ENCODE measurements at regions not wholly inside any gene's neighbourhood (a gene's known extent, or its start where the extent isn't known, plus 50 kb on each side); places are given as distances from the start of the nearest gene placed in this dataset.
A peak's percentile ranks its signal among the peaks of the same experiment; 100 is the strongest.

GRCh38 chr1:208616776-208617175, 372.6 kb upstream of the PLXNA2 start:
- intact Hi-C loops (cut with DNase I) = no loop called here
- Histone ChIP-seq H3K27me3 (ENCODE audit: control insufficient read depth, insufficient read depth) (no peaks in the 10 kb centered on the region), H3K4me3 (ENCODE audit: low read length) (no peak overlapping the region), H3K9me3 (ENCODE audit: control insufficient read depth, low read length) (no peaks in the 10 kb centered on the region), H3K27ac (ENCODE audit: low read length) (no peak overlapping the region), H3K4me1 (ENCODE audit: control insufficient read depth, insufficient read depth, low read length) (no peaks in the 10 kb centered on the region)
- DNase-seq (no peak), ATAC-seq (no peak)
- WGBS = 85% methylated on average over 3 of the region's 3 CpGs

DNA sequence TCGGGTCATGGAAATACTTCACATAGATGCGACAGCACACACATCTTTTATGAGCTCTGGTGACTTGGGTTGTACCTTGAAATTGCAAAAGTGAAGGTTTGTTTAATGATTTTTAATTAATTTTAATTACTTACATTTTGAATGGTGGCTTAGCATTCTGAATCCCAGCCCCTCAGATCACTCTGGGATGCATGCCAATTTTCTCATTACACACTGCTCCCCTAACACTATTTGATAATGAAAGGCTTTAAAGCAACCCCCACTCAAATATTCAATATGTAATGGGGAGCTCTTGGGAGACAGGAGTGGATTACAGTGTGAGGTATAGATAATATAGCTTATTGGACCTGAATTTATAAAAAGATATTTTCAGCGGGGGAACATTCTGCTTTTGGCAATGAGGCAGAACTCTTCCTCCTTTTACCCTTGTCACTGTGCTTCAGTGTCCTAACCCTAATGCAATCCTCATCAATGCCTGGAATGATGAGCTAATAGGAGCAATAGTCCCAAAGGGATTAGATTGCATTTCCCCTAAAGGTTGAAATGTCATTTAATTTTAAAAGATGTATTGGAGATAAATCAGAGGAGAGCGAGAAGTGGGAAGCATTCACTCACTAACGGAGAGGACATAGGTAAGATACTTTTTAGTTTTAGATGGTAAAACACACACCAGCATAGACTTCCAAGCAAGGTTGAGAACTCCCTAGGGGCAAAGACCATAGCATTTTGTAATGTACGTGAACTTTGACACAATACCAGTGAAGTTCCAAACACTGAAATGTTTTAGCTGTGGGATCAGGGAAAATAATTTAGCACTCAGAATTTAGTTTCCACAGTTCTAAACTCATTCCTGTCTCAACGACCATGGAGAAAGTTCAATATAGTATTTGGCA, 384.1 kb upstream of the PLXNA2 start:
- no peak overlapping the region for H3K4me3 ChIP-seq (ENCODE audit: low read length)
- no peaks in the 10 kb centered on the region for H3K27me3 ChIP-seq (ENCODE audit: control insufficient read depth, insufficient read depth)
- no peak overlapping the region for H3K27ac ChIP-seq (ENCODE audit: low read length)
- WGBS = 81% methylated on average over 7 of the region's 7 CpGs
- ATAC-seq = no peak
- DNase-seq = no peak
- H3K4me1 ChIP-seq (ENCODE audit: control insufficient read depth, insufficient read depth, low read length) = no peaks in the 10 kb centered on the region
- intact Hi-C loops (cut with DNase I) = no loop called here
- no peaks in the 10 kb centered on the region for H3K9me3 ChIP-seq (ENCODE audit: control insufficient read depth, low read length)

- intact Hi-C loops (cut with DNase I) = no loop called here
Observed at GRCh38 chr1:208631092-208631491, 386.9 kb upstream of the PLXNA2 start.

DNA sequence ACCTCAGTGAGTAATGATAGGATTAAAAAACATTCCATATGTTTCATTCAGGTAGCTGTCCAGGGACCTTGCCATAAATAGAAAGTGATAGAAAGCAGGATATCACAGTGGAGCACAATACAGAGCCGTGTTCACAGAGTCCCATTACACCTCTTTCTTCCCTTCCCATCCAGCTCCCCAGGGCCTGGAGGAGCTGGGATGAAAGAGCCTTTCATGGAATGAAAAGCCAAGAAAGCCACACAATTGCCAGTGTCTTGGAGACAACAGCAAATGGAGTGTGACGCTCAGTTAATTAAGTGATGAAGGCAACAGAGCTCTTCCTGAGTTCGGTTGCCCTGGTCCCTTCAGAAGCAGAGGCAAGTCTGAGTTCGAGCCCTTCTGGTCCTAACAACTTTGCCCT, 387.3 kb upstream of the PLXNA2 start:
- no peaks in the 10 kb centered on the region for H3K4me1 ChIP-seq (ENCODE audit: control insufficient read depth, insufficient read depth, low read length)
- intact Hi-C loops (cut with DNase I) = no loop called here
- no peak overlapping the region for H3K4me3 ChIP-seq (ENCODE audit: low read length)
- no peak for ATAC-seq
- H3K27ac ChIP-seq (ENCODE audit: low read length) = no peak overlapping the region
- H3K9me3 ChIP-seq (ENCODE audit: control insufficient read depth, low read length) = no peaks in the 10 kb centered on the region
- no peaks in the 10 kb centered on the region for H3K27me3 ChIP-seq (ENCODE audit: control insufficient read depth, insufficient read depth)
- DNase-seq = no peak
- 64% methylated on average over 4 of the region's 4 CpGs for WGBS

More at GRCh38 chr1:208631092-208631491, 386.9 kb upstream of the PLXNA2 start:
- DNase-seq (peak in 1 of 3 donors; percentile 45), ATAC-seq (no peak)
- Histone ChIP-seq H3K4me1 (ENCODE audit: control insufficient read depth, insufficient read depth, low read length) (no peaks in the 10 kb centered on the region), H3K27me3 (ENCODE audit: control insufficient read depth, insufficient read depth) (no peaks in the 10 kb centered on the region), H3K27ac (ENCODE audit: low read length) (no peak overlapping the region), H3K9me3 (ENCODE audit: control insufficient read depth, low read length) (no peaks in the 10 kb centered on the region), H3K4me3 (ENCODE audit: low read length) (no peak overlapping the region)
- WGBS = 58% methylated on average over 8 of the region's 8 CpGs

DNA sequence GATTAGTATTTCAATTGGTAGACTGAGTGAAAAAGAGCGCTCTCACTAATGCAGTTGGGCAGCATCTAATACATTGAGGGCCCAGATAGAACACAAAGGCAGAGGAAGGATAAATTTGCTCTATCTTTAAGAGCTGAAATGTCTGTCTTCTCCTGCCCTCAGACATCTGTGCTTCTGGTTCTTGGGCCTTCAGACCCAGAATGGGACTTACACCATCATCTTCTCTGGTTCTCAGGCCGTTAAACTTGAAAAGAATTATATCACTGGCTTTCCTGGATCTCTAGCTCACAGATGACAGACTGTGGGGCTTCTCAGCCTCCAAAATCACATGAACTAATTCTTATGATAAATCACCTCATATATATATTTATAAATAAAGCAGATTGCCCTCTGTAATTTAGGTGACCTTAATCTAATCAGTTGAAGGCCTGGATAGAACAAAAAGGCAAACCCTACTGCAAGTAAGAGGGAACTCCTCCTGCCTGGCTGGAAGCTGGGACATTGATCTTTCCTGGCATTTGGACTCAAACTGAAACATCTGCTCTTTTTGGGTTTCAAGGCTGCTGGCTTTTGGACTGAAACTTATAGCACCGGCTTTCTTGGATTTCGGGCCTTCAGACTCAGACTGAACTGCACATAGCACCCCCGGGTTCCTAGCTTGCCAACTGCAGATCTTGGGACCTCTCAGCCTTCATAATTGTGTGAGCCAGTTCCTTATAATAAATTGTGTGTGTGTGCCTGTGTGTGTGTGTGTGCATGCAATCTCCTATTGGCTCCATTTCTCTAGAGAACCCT, 390.4 kb upstream of the PLXNA2 start:
- intact Hi-C loops (cut with DNase I) = no loop called here
- WGBS = 80% methylated on average over 5 of the region's 5 CpGs
- no peak for ATAC-seq
- no peak for DNase-seq
- Histone ChIP-seq H3K4me3 (ENCODE audit: low read length) (no peak overlapping the region), H3K9me3 (ENCODE audit: control insufficient read depth, low read length) (no peaks in the 10 kb centered on the region), H3K4me1 (ENCODE audit: control insufficient read depth, insufficient read depth, low read length) (no peaks in the 10 kb centered on the region), H3K27me3 (ENCODE audit: control insufficient read depth, insufficient read depth) (no peaks in the 10 kb centered on the region), H3K27ac (ENCODE audit: low read length) (no peak overlapping the region)

- intact Hi-C loops (cut with DNase I) = no loop called here
- ATAC-seq = no peak
- Histone ChIP-seq H3K4me3 (ENCODE audit: low read length) (no peak overlapping the region), H3K27ac (ENCODE audit: low read length) (no peak overlapping the region), H3K4me1 (ENCODE audit: control insufficient read depth, insufficient read depth, low read length) (no peaks in the 10 kb centered on the region), H3K9me3 (ENCODE audit: control insufficient read depth, low read length) (no peaks in the 10 kb centered on the region), H3K27me3 (ENCODE audit: control insufficient read depth, insufficient read depth) (no peaks in the 10 kb centered on the region)
- no peak for DNase-seq
- 58% methylated on average over 3 of the region's 3 CpGs for WGBS
Observed at GRCh38 chr1:208637181-208637580, 393.0 kb upstream of the PLXNA2 start.

DNA sequence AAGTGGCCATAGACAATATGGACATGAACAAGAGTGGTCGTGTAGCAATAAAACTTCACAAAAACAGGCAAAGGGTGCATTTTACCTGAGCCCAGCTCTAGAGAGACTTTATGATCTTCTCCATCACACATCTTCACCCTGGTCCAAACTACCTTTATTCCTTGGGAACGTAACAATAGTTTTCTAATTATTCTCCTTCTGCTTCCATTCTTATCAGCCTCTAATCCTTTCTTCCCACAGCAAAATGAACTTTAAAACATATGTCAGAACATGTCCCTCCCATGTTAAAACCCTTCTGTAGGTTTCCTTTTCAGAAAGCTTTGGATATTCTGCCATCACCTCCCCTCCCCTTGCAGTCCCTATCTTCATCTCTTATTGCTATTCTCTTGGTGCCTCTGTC, 395.2 kb upstream of the PLXNA2 start:
- intact Hi-C loops (cut with DNase I) = no loop called here
- Histone ChIP-seq H3K27me3 (ENCODE audit: control insufficient read depth, insufficient read depth) (no peaks in the 10 kb centered on the region), H3K27ac (ENCODE audit: low read length) (no peak overlapping the region), H3K4me3 (ENCODE audit: low read length) (no peak overlapping the region), H3K4me1 (ENCODE audit: control insufficient read depth, insufficient read depth, low read length) (no peaks in the 10 kb centered on the region), H3K9me3 (ENCODE audit: control insufficient read depth, low read length) (no peaks in the 10 kb centered on the region)
- 93% methylated on average over 2 of the region's 2 CpGs for WGBS
- ATAC-seq (no peak), DNase-seq (no peak)

DNA sequence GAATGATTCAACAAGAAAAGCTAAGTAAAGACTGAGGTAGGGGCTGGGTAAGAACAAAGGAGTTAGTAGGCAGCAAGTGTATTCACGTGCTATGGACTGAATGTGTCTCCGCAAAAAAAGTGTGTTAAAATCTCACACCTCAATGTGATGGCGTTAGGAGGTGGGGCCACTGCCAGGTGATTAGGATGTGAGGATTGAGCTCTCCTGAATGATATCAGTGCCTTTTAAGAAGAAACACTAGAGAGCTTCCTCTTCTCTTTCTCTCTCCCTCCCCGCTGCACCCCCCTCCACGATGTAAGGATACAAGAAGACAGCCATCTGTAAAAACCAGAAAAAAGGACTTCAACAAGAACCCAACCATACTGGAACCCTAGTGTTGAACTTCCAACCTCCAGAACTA, 396.1 kb upstream of the PLXNA2 start:
- H3K4me3 ChIP-seq (ENCODE audit: low read length) = no peak overlapping the region
- H3K9me3 ChIP-seq (ENCODE audit: control insufficient read depth, low read length) = no peaks in the 10 kb centered on the region
- H3K27me3 ChIP-seq (ENCODE audit: control insufficient read depth, insufficient read depth) = no peaks in the 10 kb centered on the region
- no peak overlapping the region for H3K27ac ChIP-seq (ENCODE audit: low read length)
- ATAC-seq (no peak), DNase-seq (no peak)
- WGBS = 68% methylated on average over 5 of the region's 5 CpGs
- H3K4me1 ChIP-seq (ENCODE audit: control insufficient read depth, insufficient read depth, low read length) = no peaks in the 10 kb centered on the region
- intact Hi-C loops (cut with DNase I) = no loop called here

GRCh38 chr1:208641579-208642280, 397.5 kb upstream of the PLXNA2 start:
- ATAC-seq (no peak), DNase-seq (no peak)
- no peaks in the 10 kb centered on the region for H3K27me3 ChIP-seq (ENCODE audit: control insufficient read depth, insufficient read depth)
- H3K9me3 ChIP-seq (ENCODE audit: control insufficient read depth, low read length) = no peaks in the 10 kb centered on the region
- H3K4me3 ChIP-seq (ENCODE audit: low read length) = no peak overlapping the region
- intact Hi-C loops (cut with DNase I) = no loop called here
- H3K27ac ChIP-seq (ENCODE audit: low read length) = no peak overlapping the region
- no peaks in the 10 kb centered on the region for H3K4me1 ChIP-seq (ENCODE audit: control insufficient read depth, insufficient read depth, low read length)
- 81% methylated on average over 4 of the region's 4 CpGs for WGBS

- 54% methylated on average over 7 of the region's 7 CpGs for WGBS
- H3K27me3 ChIP-seq (ENCODE audit: control insufficient read depth, insufficient read depth) = no peaks in the 10 kb centered on the region
- DNase-seq (no peak), ATAC-seq (no peak)
- H3K4me1 ChIP-seq (ENCODE audit: control insufficient read depth, insufficient read depth, low read length) = no peaks in the 10 kb centered on the region
- H3K4me3 ChIP-seq (ENCODE audit: low read length) = no peak overlapping the region
- intact Hi-C loops (cut with DNase I) = no loop called here
- H3K9me3 ChIP-seq (ENCODE audit: control insufficient read depth, low read length) = no peaks in the 10 kb centered on the region
- no peak overlapping the region for H3K27ac ChIP-seq (ENCODE audit: low read length)
Observed at GRCh38 chr1:208643005-208643597, 398.9 kb upstream of the PLXNA2 start.
